ENCODE measurements at regions not wholly inside any gene's neighbourhood (a gene's known extent, or its start where the extent isn't known, plus 50 kb on each side); places are given as distances from the start of the nearest gene placed in this dataset.

- TF ChIP-seq CTCF (tag by site-specific recombination; IDR thresholded peaks at IDR 0.05) = no peak
- TF ChIP-seq ZNF423 (tag by site-specific recombination; IDR thresholded peaks at IDR 0.05) = no peak
- TF ChIP-seq ZNF501 (tag by site-specific recombination; IDR thresholded peaks at IDR 0.05) = no peak
- TF ChIP-seq ZNF785 (tag by site-specific recombination; IDR thresholded peaks at IDR 0.05) = no peak
- no peak for TF ChIP-seq ZNF157 (tag by site-specific recombination; IDR thresholded peaks at IDR 0.05)
- no peak for TF ChIP-seq ZNF571 (tag by site-specific recombination; IDR thresholded peaks at IDR 0.05)
- TF ChIP-seq PRDM10 (tag by site-specific recombination; IDR thresholded peaks at IDR 0.05) = no peak
- no peak for TF ChIP-seq ZFP41 (tag by site-specific recombination; IDR thresholded peaks at IDR 0.05; ENCODE audit: borderline replicate concordance)
- no peak for TF ChIP-seq ZNF600 (tag by site-specific recombination; IDR thresholded peaks at IDR 0.05)
- TF ChIP-seq AEBP2 (tag by site-specific recombination; IDR thresholded peaks at IDR 0.05; ENCODE audit: borderline replicate concordance) = no peak
- no peak for TF ChIP-seq INSM2 (tag by site-specific recombination; IDR thresholded peaks at IDR 0.05)
- no peak for TF ChIP-seq ZBTB7A (tag by site-specific recombination; IDR thresholded peaks at IDR 0.05; ENCODE audit: low read depth)
- no peak for TF ChIP-seq ZNF24 (tag by site-specific recombination; IDR thresholded peaks at IDR 0.05)
- no peak for TF ChIP-seq WT1 (tag by site-specific recombination; IDR thresholded peaks at IDR 0.05)
These were observed 259.3 kb downstream of the ADAMTS20 start for GRCh38 chr12:43292699-43293098.
